ENCODE measurements at regions not wholly inside any gene's neighbourhood (a gene's known extent, or its start where the extent isn't known, plus 50 kb on each side); places are given as distances from the start of the nearest gene placed in this dataset.

GRCh38 chr18:11279461-11279860, 130.1 kb upstream of the PIEZO2 start:
- 0 out of 2 replicates have a peak, but pooled peaks cover 3% of the 10 kb centered on the region for H3K9me2 ChIP-seq (ENCODE audit: insufficient read depth)
- H3K4me2 ChIP-seq: no peak overlapping the region
- ATAC-seq: no peak
- no peaks in the 10 kb centered on the region for H3K36me3 Mint-ChIP-seq (ENCODE audit: low read depth)
- no peak overlapping the region for H3K4me3 Mint-ChIP-seq
- H3K79me2 ChIP-seq (replicated peaks; ENCODE audit: insufficient read depth): no peaks in the 10 kb centered on the region
- H3K9me3 Mint-ChIP-seq: 0 out of 3 replicates have a peak, but pooled peaks cover 3% of the 10 kb centered on the region
- no peaks in the 10 kb centered on the region for H3F3A ChIP-seq (replicated peaks; ENCODE audit: low read depth)
- H3K4me1 Mint-ChIP-seq: no peaks in the 10 kb centered on the region; the same call in 2 of the 3 replicates
- H2AFZ ChIP-seq: no peak overlapping the region
- H3K27ac Mint-ChIP-seq: no peak overlapping the region
- H3K27me3 Mint-ChIP-seq (ENCODE audit: insufficient read depth, low read depth, poor library complexity): no peaks in the 10 kb centered on the region
- H3K4me3 ChIP-seq: no peak overlapping the region
- no peaks in the 10 kb centered on the region for H3K4me1 ChIP-seq (ENCODE audit: insufficient read depth)
- no peaks in the 10 kb centered on the region for H3K27me3 ChIP-seq (ENCODE audit: insufficient read depth)
- H4K20me1 ChIP-seq (replicated peaks; ENCODE audit: insufficient read depth): no peaks in the 10 kb centered on the region
- H3K36me3 ChIP-seq (ENCODE audit: insufficient read depth): no peaks in the 10 kb centered on the region
- DNase-seq (ENCODE audit: low spot score): no peak
- no peak overlapping the region for H3K27ac ChIP-seq (ENCODE audit: low read depth)
- no peak for TF ChIP-seq CREB1 (CRISPR knock-in tag; IDR thresholded peaks at IDR 0.05; ENCODE audit: low read depth)
- no peak for TF ChIP-seq ETS1 (IDR thresholded peaks at IDR 0.05)
- no peak for TF ChIP-seq REST (IDR thresholded peaks at IDR 0.05; ENCODE audit: unreplicated experiment)
- no peak for TF ChIP-seq JUNB (IDR thresholded peaks at IDR 0.05; ENCODE audit: unreplicated experiment)
- TF ChIP-seq ZNF462 (CRISPR knock-in tag; IDR thresholded peaks at IDR 0.05): no peak
- no peak for TF ChIP-seq POLR2AphosphoS5 (IDR thresholded peaks at IDR 0.05; ENCODE audit: low read depth)
- no peak for TF ChIP-seq ZNF331 (CRISPR knock-in tag; IDR thresholded peaks at IDR 0.05; ENCODE audit: low read depth)
- TF ChIP-seq CTCF (conservative IDR thresholded peaks at IDR 0.05; ENCODE audit: low read depth in 2 of 2): no peak
- no peak for TF ChIP-seq EZH2phosphoT487 (IDR thresholded peaks at IDR 0.05; ENCODE audit: unreplicated experiment)
- TF ChIP-seq NANOG (IDR thresholded peaks at IDR 0.05; ENCODE audit: borderline replicate concordance): no peak
- TF ChIP-seq EZH2 (IDR thresholded peaks at IDR 0.05; ENCODE audit: low read depth, unreplicated experiment): no peak
- TF ChIP-seq STAT1 (IDR thresholded peaks at IDR 0.05; ENCODE audit: unreplicated experiment): no peak
- TF ChIP-seq ZNF114 (CRISPR knock-in tag; IDR thresholded peaks at IDR 0.05): no peak
